IMR-90 (cell line): ENCODE measurements at regions not wholly inside any gene's neighbourhood (a gene's known extent, or its start where the extent isn't known, plus 50 kb on each side); places are given as distances from the start of the nearest gene placed in this dataset.
"Not testable (repeated sequence)": the region's sequence is repeated elsewhere in the genome, so short reads cannot be mapped to it uniquely, and the experiment has no call there.

Experiments
- BHLHE40 ChIP-seq: fragments of 150-350 bp; IDR thresholded peaks from 2 replicates; pipeline ENCODE4 v1.6.1; 2016; ENCODE audit warnings: mild to moderate bottlenecking, low read depth, low read length
- CEBPB ChIP-seq: IDR thresholded peaks from 2 replicates; pipeline ENCODE4 v1.6.1; 2012; ENCODE audit warnings: low read depth, low read length, improper control_type of control experiment
- CTCF ChIP-seq: conservative IDR thresholded peaks from 2 replicates; pipeline ENCODE4 v1.5.1; 2012; ENCODE audit warnings: mild to moderate bottlenecking, low read depth, low read length, improper control_type of control experiment
- MAZ ChIP-seq: IDR thresholded peaks from 2 replicates; pipeline ENCODE4 v1.6.1; 2012; ENCODE audit warnings: low read depth, mild to moderate bottlenecking, low read length, improper control_type of control experiment, moderate library complexity, borderline replicate concordance
- POLR2A ChIP-seq: IDR thresholded peaks from 2 replicates; pipeline ENCODE4 v1.6.1; 2012; ENCODE audit warnings: mild to moderate bottlenecking, low read depth, low read length
- RAD21 ChIP-seq: IDR thresholded peaks from 2 replicates; pipeline ENCODE4 v1.6.1; 2012; ENCODE audit warnings: low read length, improper control_type of control experiment

- TF ChIP-seq CTCF, RAD21, CEBPB, BHLHE40, POLR2A, MAZ: not testable (repeated sequence)
Observed at GRCh38 chrY:12446486-12447265, 254.4 kb upstream of the USP9Y start.
